Sigmoid colon (tissue), 4 donors: ENCODE measurements at regions not wholly inside any gene's neighbourhood (a gene's known extent, or its start where the extent isn't known, plus 50 kb on each side); places are given as distances from the start of the nearest gene placed in this dataset.

Experiments
- POLR2A ChIP-seq, 2 donors: fragments of 450-650 bp; IDR thresholded peaks; one replicate each; pipeline ENCODE4 v1.6.1; 2016; ENCODE audit warnings: antibody characterized with exemption in 2 of 2, mild to moderate bottlenecking in 2 of 2, moderate library complexity in 2 of 2
- POLR2AphosphoS5 ChIP-seq, 4 donors: sonication (generic); formaldehyde crosslinking; IDR thresholded peaks; one replicate each; pipeline ENCODE4 v1.6.1; 2017; ENCODE audit warnings: antibody characterized with exemption in 4 of 4
- TF ChIP-seq, protein P1 (sequence below), 4 experiments: fragments of 450-650 bp in 3 of 4; fragments of 200-600 bp in 1 of 4; IDR thresholded peaks; one replicate each; pipeline ENCODE4 v1.5.1; 2016 to 2019; ENCODE audit warnings: antibody characterized with exemption in 4 of 4, mild to moderate bottlenecking in 3 of 4, moderate library complexity in 2 of 4

- TF ChIP-seq, protein P1, sequence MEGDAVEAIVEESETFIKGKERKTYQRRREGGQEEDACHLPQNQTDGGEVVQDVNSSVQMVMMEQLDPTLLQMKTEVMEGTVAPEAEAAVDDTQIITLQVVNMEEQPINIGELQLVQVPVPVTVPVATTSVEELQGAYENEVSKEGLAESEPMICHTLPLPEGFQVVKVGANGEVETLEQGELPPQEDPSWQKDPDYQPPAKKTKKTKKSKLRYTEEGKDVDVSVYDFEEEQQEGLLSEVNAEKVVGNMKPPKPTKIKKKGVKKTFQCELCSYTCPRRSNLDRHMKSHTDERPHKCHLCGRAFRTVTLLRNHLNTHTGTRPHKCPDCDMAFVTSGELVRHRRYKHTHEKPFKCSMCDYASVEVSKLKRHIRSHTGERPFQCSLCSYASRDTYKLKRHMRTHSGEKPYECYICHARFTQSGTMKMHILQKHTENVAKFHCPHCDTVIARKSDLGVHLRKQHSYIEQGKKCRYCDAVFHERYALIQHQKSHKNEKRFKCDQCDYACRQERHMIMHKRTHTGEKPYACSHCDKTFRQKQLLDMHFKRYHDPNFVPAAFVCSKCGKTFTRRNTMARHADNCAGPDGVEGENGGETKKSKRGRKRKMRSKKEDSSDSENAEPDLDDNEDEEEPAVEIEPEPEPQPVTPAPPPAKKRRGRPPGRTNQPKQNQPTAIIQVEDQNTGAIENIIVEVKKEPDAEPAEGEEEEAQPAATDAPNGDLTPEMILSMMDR (IDR thresholded peaks at IDR 0.05) = no peak
- TF ChIP-seq POLR2A (IDR thresholded peaks at IDR 0.05) = no peak
- TF ChIP-seq POLR2AphosphoS5 (IDR thresholded peaks at IDR 0.05) = no peak
Observed at GRCh38 chr1:113207457-113207856, 134.5 kb downstream of the LRIG2 start.
